Fibroblast of lung (primary cell): ENCODE measurements at regions not wholly inside any gene's neighbourhood (a gene's known extent, or its start where the extent isn't known, plus 50 kb on each side); places are given as distances from the start of the nearest gene placed in this dataset.

Experiments used
- DNase-seq, 2 donors: peaks; one replicate each; pipeline versions ENCODE4 v3.0.0 to v3.0.0-alpha.2; 2010; ENCODE audit warnings: low read depth in 2 of 2
- H2AFZ ChIP-seq: 2 replicates; pipeline ENCODE4 v1.5.1; 2012; ENCODE audit warnings: low read length, control low read depth, inconsistent platforms
- H3K27ac ChIP-seq: 2 replicates; pipeline ENCODE4 v1.5.1; 2011; ENCODE audit warnings: low read length, control low read depth; ENCODE audit not compliant: insufficient read depth
- H3K27me3 ChIP-seq: 2 replicates; pipeline ENCODE4 v1.5.1; 2011; ENCODE audit warnings: mild to moderate bottlenecking, low read length; ENCODE audit not compliant: control insufficient read depth, insufficient read depth
- H3K36me3 ChIP-seq: 2 replicates; pipeline ENCODE4 v1.5.1; 2011; ENCODE audit warnings: low read length; ENCODE audit not compliant: control insufficient read depth, insufficient read depth
- H3K4me1 ChIP-seq: 2 replicates; pipeline ENCODE4 v1.5.1; 2011; ENCODE audit warnings: low read length; ENCODE audit not compliant: control insufficient read depth, insufficient read depth; ENCODE audit errors: extremely low read depth
- H3K4me2 ChIP-seq: 2 replicates; pipeline ENCODE4 v1.5.1; 2011; ENCODE audit warnings: low read length, control low read depth; ENCODE audit not compliant: insufficient read depth; ENCODE audit errors: extremely low read depth
- H3K4me3 ChIP-seq, 4 experiments: fragments of 200-600 bp in 1 of 4; sonication (generic) in 1 of 4; replicated peaks in 1 of 4; 2 replicates each; pipeline ENCODE4 v1.5.1; 2011 to 2016; ENCODE audit warnings: low read length in 4 of 4, low read depth in 3 of 4, mild to moderate bottlenecking in 3 of 4, control low read depth in 2 of 4, inconsistent platforms in 1 of 4, mixed read lengths in 1 of 4; ENCODE audit not compliant: insufficient read depth in 1 of 4; ENCODE audit errors: control extremely low read depth in 1 of 4
- H3K79me2 ChIP-seq: 2 replicates; pipeline ENCODE4 v1.5.1; 2012; ENCODE audit warnings: mild to moderate bottlenecking, low read length, inconsistent platforms; ENCODE audit not compliant: control insufficient read depth, insufficient read depth
- H3K9ac ChIP-seq: 2 replicates; pipeline ENCODE4 v1.5.1; 2011; ENCODE audit warnings: mild to moderate bottlenecking, low read length, control low read depth; ENCODE audit not compliant: insufficient read depth
- H3K9me3 ChIP-seq: 2 replicates; pipeline ENCODE4 v1.5.1; 2012; ENCODE audit warnings: low read depth, low read length; ENCODE audit not compliant: control insufficient read depth, insufficient read depth
- H4K20me1 ChIP-seq: 2 replicates; pipeline ENCODE4 v1.5.1; 2011; ENCODE audit warnings: low read length; ENCODE audit not compliant: control insufficient read depth, insufficient read depth; ENCODE audit errors: extremely low read depth
- EZH2 ChIP-seq: IDR thresholded peaks from 2 replicates; pipeline ENCODE4 v1.5.1; 2012; ENCODE audit warnings: low read length, control low read depth, mild to moderate bottlenecking; ENCODE audit errors: missing control alignments
- TF ChIP-seq, protein P1 (sequence below), 2 donors: IDR thresholded peaks in 1 of 2; conservative IDR thresholded peaks in 1 of 2; 1 replicate in 1 of 2; 2 replicates in 1 of 2; pipeline ENCODE4 v1.5.1; 2011 to 2012; ENCODE audit warnings: low read length in 2 of 2, control low read depth in 1 of 2, inconsistent platforms in 1 of 2, low read depth in 1 of 2, mild to moderate bottlenecking in 1 of 2

- Histone ChIP-seq H2AFZ (no peak overlapping the region), H3K9me3 (no peaks in the 10 kb centered on the region), H3K27ac (no peak overlapping the region), H3K4me1 (peaks cover 5% of the 10 kb centered on the region), H3K9ac (no peak overlapping the region), H3K36me3 (no peaks in the 10 kb centered on the region), H3K79me2 (no peaks in the 10 kb centered on the region), H3K4me3 (no peak overlapping the region), H3K4me2 (no peak overlapping the region), H4K20me1 (no peaks in the 10 kb centered on the region), H3K27me3 (no peaks in the 10 kb centered on the region)
- no peak for DNase-seq
- no peak for TF ChIP-seq EZH2
- TF ChIP-seq, protein P1, sequence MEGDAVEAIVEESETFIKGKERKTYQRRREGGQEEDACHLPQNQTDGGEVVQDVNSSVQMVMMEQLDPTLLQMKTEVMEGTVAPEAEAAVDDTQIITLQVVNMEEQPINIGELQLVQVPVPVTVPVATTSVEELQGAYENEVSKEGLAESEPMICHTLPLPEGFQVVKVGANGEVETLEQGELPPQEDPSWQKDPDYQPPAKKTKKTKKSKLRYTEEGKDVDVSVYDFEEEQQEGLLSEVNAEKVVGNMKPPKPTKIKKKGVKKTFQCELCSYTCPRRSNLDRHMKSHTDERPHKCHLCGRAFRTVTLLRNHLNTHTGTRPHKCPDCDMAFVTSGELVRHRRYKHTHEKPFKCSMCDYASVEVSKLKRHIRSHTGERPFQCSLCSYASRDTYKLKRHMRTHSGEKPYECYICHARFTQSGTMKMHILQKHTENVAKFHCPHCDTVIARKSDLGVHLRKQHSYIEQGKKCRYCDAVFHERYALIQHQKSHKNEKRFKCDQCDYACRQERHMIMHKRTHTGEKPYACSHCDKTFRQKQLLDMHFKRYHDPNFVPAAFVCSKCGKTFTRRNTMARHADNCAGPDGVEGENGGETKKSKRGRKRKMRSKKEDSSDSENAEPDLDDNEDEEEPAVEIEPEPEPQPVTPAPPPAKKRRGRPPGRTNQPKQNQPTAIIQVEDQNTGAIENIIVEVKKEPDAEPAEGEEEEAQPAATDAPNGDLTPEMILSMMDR (conservative IDR thresholded peaks at IDR 0.05 in 1 of 2, IDR thresholded peaks at IDR 0.05 in 1 of 2; ENCODE audit: low read depth in 1 of 2, low read length in 2 of 2), result no peak
These were observed 78.2 kb upstream of the NXT1 start for GRCh38 chr20:23272176-23273029.

DNA sequence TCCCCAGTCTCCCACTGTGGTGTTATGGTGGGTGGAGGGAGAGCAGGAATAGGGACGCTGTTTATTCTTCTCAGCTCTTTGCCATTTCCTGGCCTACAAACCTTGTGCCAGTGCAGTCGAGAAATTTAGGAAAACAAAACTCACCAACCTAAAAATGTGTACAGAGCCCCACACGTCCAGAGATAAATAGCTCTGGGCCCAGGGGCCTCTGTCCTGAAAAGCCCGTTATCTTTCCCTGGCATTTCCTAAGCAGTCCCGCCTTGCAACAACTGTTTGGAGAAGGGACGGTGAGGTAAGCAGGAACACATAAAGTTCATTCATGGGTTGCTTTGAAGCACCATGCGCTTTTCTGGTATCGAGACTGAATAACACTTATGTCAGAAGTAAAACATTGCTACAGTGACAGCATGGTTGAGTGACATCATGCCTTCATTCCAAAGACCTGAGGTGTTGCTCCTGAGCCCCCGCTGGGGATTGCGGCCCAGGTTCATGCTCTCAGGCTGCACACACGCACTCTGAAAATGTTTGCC lies 80.1 kb upstream of the NXT1 start:
- no peaks in the 10 kb centered on the region for H3K27me3 ChIP-seq
- H3K4me3 ChIP-seq, result no peak overlapping the region
- H3K4me1 ChIP-seq, result peaks cover 5% of the 10 kb centered on the region
- TF ChIP-seq EZH2, result no peak
- TF ChIP-seq, protein P1 (conservative IDR thresholded peaks at IDR 0.05 in 1 of 2, IDR thresholded peaks at IDR 0.05 in 1 of 2; ENCODE audit: low read depth in 1 of 2, low read length in 2 of 2), result no peak
- no peaks in the 10 kb centered on the region for H3K36me3 ChIP-seq
- DNase-seq, result peak; percentile 71 to 89
- H4K20me1 ChIP-seq, result no peaks in the 10 kb centered on the region
- H3K4me2 ChIP-seq, result no peak overlapping the region
- no peaks in the 10 kb centered on the region for H3K79me2 ChIP-seq
- H3K9me3 ChIP-seq, result no peaks in the 10 kb centered on the region
- no peak overlapping the region for H3K9ac ChIP-seq
- peak overlapping the region; percentile 14 for H3K27ac ChIP-seq
- no peak overlapping the region for H2AFZ ChIP-seq

DNA sequence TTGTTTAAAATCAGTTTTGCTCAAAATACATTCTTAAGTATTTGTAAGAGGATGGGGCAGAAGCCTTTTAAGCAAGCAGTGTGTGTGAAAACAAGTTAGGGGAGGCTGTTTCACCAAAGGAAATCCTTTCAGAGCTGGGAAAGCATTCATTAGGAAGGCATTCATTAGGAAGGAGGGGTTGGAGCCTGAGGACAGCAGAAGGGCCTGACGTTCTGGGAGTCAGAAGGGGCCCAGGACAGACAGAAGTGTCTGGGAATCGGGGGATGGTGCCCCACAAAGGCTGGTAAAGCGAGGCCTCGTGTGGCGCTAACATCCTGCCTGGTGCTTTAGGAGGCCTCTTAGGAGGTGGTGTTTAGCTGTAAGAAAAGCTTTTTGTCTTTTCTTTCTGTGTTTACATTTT lies 80.6 kb upstream of the NXT1 start:
- Histone ChIP-seq H3K9ac (no peak overlapping the region), H3K27ac (peak overlapping the region; percentile 14), H4K20me1 (no peaks in the 10 kb centered on the region), H3K36me3 (no peaks in the 10 kb centered on the region), H3K4me2 (no peak overlapping the region), H3K79me2 (no peaks in the 10 kb centered on the region), H2AFZ (no peak overlapping the region), H3K4me3 (no peak overlapping the region), H3K27me3 (no peaks in the 10 kb centered on the region), H3K9me3 (no peaks in the 10 kb centered on the region), H3K4me1 (peaks cover 5% of the 10 kb centered on the region)
- no peak for TF ChIP-seq EZH2
- TF ChIP-seq, protein P1 (conservative IDR thresholded peaks at IDR 0.05 in 1 of 2, IDR thresholded peaks at IDR 0.05 in 1 of 2; ENCODE audit: low read depth in 1 of 2, low read length in 2 of 2), result no peak
- DNase-seq, result no peak
